ENCODE measurements at regions not wholly inside any gene's neighbourhood (a gene's known extent, or its start where the extent isn't known, plus 50 kb on each side); places are given as distances from the start of the nearest gene placed in this dataset.

- TF ChIP-seq, protein P1, sequence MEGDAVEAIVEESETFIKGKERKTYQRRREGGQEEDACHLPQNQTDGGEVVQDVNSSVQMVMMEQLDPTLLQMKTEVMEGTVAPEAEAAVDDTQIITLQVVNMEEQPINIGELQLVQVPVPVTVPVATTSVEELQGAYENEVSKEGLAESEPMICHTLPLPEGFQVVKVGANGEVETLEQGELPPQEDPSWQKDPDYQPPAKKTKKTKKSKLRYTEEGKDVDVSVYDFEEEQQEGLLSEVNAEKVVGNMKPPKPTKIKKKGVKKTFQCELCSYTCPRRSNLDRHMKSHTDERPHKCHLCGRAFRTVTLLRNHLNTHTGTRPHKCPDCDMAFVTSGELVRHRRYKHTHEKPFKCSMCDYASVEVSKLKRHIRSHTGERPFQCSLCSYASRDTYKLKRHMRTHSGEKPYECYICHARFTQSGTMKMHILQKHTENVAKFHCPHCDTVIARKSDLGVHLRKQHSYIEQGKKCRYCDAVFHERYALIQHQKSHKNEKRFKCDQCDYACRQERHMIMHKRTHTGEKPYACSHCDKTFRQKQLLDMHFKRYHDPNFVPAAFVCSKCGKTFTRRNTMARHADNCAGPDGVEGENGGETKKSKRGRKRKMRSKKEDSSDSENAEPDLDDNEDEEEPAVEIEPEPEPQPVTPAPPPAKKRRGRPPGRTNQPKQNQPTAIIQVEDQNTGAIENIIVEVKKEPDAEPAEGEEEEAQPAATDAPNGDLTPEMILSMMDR (tag by site-specific recombination; IDR thresholded peaks at IDR 0.05): no peak
- TF ChIP-seq ZNF239 (tag by site-specific recombination; IDR thresholded peaks at IDR 0.05): no peak
- no peak for TF ChIP-seq ZNF24 (tag by site-specific recombination; IDR thresholded peaks at IDR 0.05)
- no peak for TF ChIP-seq ZNF302 (tag by site-specific recombination; IDR thresholded peaks at IDR 0.05; ENCODE audit: low read depth)
- TF ChIP-seq PRDM6 (tag by site-specific recombination; IDR thresholded peaks at IDR 0.05): no peak
- TF ChIP-seq ZNF747 (tag by site-specific recombination; IDR thresholded peaks at IDR 0.05): no peak
- no peak for TF ChIP-seq ZBTB21 (tag by site-specific recombination; IDR thresholded peaks at IDR 0.05)
- TF ChIP-seq, protein P2, sequence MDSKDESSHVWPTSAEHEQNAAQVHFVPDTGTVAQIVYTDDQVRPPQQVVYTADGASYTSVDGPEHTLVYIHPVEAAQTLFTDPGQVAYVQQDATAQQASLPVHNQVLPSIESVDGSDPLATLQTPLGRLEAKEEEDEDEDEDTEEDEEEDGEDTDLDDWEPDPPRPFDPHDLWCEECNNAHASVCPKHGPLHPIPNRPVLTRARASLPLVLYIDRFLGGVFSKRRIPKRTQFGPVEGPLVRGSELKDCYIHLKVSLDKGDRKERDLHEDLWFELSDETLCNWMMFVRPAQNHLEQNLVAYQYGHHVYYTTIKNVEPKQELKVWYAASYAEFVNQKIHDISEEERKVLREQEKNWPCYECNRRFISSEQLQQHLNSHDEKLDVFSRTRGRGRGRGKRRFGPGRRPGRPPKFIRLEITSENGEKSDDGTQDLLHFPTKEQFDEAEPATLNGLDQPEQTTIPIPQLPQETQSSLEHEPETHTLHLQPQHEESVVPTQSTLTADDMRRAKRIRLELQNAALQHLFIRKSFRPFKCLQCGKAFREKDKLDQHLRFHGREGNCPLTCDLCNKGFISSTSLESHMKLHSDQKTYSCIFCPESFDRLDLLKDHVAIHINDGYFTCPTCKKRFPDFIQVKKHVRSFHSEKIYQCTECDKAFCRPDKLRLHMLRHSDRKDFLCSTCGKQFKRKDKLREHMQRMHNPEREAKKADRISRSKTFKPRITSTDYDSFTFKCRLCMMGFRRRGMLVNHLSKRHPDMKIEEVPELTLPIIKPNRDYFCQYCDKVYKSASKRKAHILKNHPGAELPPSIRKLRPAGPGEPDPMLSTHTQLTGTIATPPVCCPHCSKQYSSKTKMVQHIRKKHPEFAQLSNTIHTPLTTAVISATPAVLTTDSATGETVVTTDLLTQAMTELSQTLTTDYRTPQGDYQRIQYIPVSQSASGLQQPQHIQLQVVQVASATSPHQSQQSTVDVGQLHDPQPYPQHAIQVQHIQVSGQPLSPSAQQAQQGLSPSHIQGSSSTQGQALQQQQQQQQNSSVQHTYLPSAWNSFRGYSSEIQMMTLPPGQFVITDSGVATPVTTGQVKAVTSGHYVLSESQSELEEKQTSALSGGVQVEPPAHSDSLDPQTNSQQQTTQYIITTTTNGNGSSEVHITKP (tag by site-specific recombination; IDR thresholded peaks at IDR 0.05): no peak
- no peak for TF ChIP-seq AEBP2 (tag by site-specific recombination; IDR thresholded peaks at IDR 0.05; ENCODE audit: borderline replicate concordance)
- TF ChIP-seq ZNF121 (tag by site-specific recombination; IDR thresholded peaks at IDR 0.05): no peak
- TF ChIP-seq ZNF645 (tag by site-specific recombination; IDR thresholded peaks at IDR 0.05): no peak
- no peak for TF ChIP-seq RBAK (tag by site-specific recombination; IDR thresholded peaks at IDR 0.05)
- TF ChIP-seq ZNF561 (tag by site-specific recombination; IDR thresholded peaks at IDR 0.05; ENCODE audit: borderline replicate concordance): no peak
These were observed 149.3 kb downstream of the GJA1 start for GRCh38 chr6:121584586-121585369.
